OCI-LY3 (cell line): ENCODE measurements at regions not wholly inside any gene's neighbourhood (a gene's known extent, or its start where the extent isn't known, plus 50 kb on each side); places are given as distances from the start of the nearest gene placed in this dataset.

Experiments
- CTCF ChIP-seq: fragments of 200-600, 300-600 bp; sonication (generic); IDR thresholded peaks from 2 replicates; pipeline ENCODE4 v1.5.1; 2014; ENCODE audit warnings: antibody characterized with exemption, low read length, low read depth
- EZH2phosphoT487 ChIP-seq: fragments of 200-600 bp; shearing (Covaris generic); IDR thresholded peaks from 2 replicates; pipeline ENCODE4 v1.6.1; 2018; ENCODE audit warnings: antibody characterized with exemption, mixed run types, low read depth

- TF ChIP-seq CTCF, result no peak
- TF ChIP-seq EZH2phosphoT487, result no peak
Observed at GRCh38 chr9:82670726-82671125, 392.2 kb downstream of the RASEF start.
